NCI-H460 (cell line): ENCODE measurements at regions not wholly inside any gene's neighbourhood (a gene's known extent, or its start where the extent isn't known, plus 50 kb on each side); places are given as distances from the start of the nearest gene placed in this dataset.
"Not testable (repeated sequence)": the region's sequence is repeated elsewhere in the genome, so short reads cannot be mapped to it uniquely, and the experiment has no call there.

ENCODE experiments used
- DNase-seq: peaks from one replicate; pipeline ENCODE4 v3.0.0-alpha.2; 2016; ENCODE audit warnings: low read depth; ENCODE audit errors: extremely low read depth

- DNase-seq: no peak
Observed at GRCh38 chr7:145478541-145478940, 638.1 kb upstream of the CNTNAP2 start.

GRCh38 chr7:145474009-145474686 lies 638.3 kb upstream of the TPK1 start:
- no peak for DNase-seq

- no peak for DNase-seq
Observed at GRCh38 chr7:145471883-145472282, 636.0 kb upstream of the TPK1 start.

- no peak for DNase-seq
Observed at GRCh38 chr7:145464287-145464686, 628.4 kb upstream of the TPK1 start.

- no peak for DNase-seq
Observed at GRCh38 chr7:145462463-145462862, 626.6 kb upstream of the TPK1 start.

- no peak for DNase-seq
Observed at GRCh38 chr7:145434811-145435210, 599.0 kb upstream of the TPK1 start.

- DNase-seq: no peak
Observed at GRCh38 chr7:145431834-145432233, 596.0 kb upstream of the TPK1 start.

- not testable (repeated sequence) for DNase-seq
Observed at GRCh38 chr7:145418481-145418880, 582.6 kb upstream of the TPK1 start.

GRCh38 chr7:145411066-145411465 lies 575.2 kb upstream of the TPK1 start:
- no peak for DNase-seq

GRCh38 chr7:145398758-145399157 lies 562.9 kb upstream of the TPK1 start:
- no peak for DNase-seq

GRCh38 chr7:145394126-145394525 lies 558.3 kb upstream of the TPK1 start:
- DNase-seq: no peak

GRCh38 chr7:145382762-145383161 lies 546.9 kb upstream of the TPK1 start:
- no peak for DNase-seq

GRCh38 chr7:145378197-145378596 lies 542.3 kb upstream of the TPK1 start:
- DNase-seq: no peak

GRCh38 chr7:145360511-145361100 lies 524.8 kb upstream of the TPK1 start:
- DNase-seq: no peak

- no peak for DNase-seq
Observed at GRCh38 chr7:145350334-145350733, 514.5 kb upstream of the TPK1 start.

- DNase-seq: not testable (repeated sequence)
Observed at GRCh38 chr7:145349452-145349851, 513.6 kb upstream of the TPK1 start.

- no peak for DNase-seq
Observed at GRCh38 chr7:145347271-145347670, 511.4 kb upstream of the TPK1 start.

- no peak for DNase-seq
Observed at GRCh38 chr7:145339319-145339718, 503.5 kb upstream of the TPK1 start.

GRCh38 chr7:145331522-145331921 lies 495.7 kb upstream of the TPK1 start:
- DNase-seq: no peak

- DNase-seq: no peak
Observed at GRCh38 chr7:145331076-145331475, 495.2 kb upstream of the TPK1 start.

GRCh38 chr7:145327646-145328045 lies 491.8 kb upstream of the TPK1 start:
- no peak for DNase-seq

- no peak for DNase-seq
Observed at GRCh38 chr7:145324081-145324480, 488.2 kb upstream of the TPK1 start.

GRCh38 chr7:145313551-145313950 lies 477.7 kb upstream of the TPK1 start:
- no peak for DNase-seq
